ENCODE measurements at regions not wholly inside any gene's neighbourhood (a gene's known extent, or its start where the extent isn't known, plus 50 kb on each side); places are given as distances from the start of the nearest gene placed in this dataset.

DNA sequence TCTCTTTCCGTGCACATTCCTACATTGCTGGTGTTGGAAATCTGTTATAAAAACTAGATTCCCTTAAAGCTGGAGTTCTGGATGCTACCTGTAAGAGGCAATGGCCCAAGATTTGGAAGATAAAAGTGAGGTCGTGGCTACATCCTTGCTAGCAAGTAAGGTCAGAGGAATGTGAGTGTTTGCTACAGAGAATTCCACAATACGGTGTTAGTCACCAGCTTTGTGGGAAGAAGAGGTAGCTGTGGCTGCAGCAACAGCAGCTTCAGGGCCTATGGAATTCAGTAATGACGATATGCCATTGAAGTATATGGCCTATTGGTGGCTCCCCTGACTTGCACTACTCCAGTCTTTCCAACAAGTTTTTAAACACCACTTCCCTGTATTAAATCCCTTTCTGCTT, 227.7 kb upstream of the TMEM260 start:
- TF ChIP-seq, protein P1, sequence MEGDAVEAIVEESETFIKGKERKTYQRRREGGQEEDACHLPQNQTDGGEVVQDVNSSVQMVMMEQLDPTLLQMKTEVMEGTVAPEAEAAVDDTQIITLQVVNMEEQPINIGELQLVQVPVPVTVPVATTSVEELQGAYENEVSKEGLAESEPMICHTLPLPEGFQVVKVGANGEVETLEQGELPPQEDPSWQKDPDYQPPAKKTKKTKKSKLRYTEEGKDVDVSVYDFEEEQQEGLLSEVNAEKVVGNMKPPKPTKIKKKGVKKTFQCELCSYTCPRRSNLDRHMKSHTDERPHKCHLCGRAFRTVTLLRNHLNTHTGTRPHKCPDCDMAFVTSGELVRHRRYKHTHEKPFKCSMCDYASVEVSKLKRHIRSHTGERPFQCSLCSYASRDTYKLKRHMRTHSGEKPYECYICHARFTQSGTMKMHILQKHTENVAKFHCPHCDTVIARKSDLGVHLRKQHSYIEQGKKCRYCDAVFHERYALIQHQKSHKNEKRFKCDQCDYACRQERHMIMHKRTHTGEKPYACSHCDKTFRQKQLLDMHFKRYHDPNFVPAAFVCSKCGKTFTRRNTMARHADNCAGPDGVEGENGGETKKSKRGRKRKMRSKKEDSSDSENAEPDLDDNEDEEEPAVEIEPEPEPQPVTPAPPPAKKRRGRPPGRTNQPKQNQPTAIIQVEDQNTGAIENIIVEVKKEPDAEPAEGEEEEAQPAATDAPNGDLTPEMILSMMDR (IDR thresholded peaks at IDR 0.05), result no peak
- ChIA-PET POLR2A (no interaction called here), CTCF (no interaction called here)
- intact Hi-C loops (cut with DNase I, micrococcal nuclease), result no loop called here
- Histone ChIP-seq H3K9me3 (ENCODE audit: control insufficient read depth in 1 of 2, insufficient read depth in 1 of 2, low read length in 2 of 2) (no peaks in the 10 kb centered on the region), H3K27me3 (ENCODE audit: control insufficient read depth in 1 of 2, insufficient read depth in 2 of 2, low read length in 2 of 2) (no peaks in the 10 kb centered on the region), H3K4me3 (ENCODE audit: low read length) (no peak overlapping the region), H3K27ac (ENCODE audit: low read depth in 1 of 2, low read length in 2 of 2) (no peak overlapping the region), H3K4me1 (ENCODE audit: insufficient read depth, low read length) (no peaks in the 10 kb centered on the region), H3K36me3 (ENCODE audit: insufficient read depth, low read length) (no peaks in the 10 kb centered on the region)
- Mint-ChIP-seq H3K4me3 (no peak overlapping the region), H3K36me3 (ENCODE audit: low read depth) (peaks cover 6% of the 10 kb centered on the region), H3K27me3 (no peaks in the 10 kb centered on the region), H3K9me3 (no peaks in the 10 kb centered on the region), H3K4me1 (ENCODE audit: low read depth) (no peaks in the 10 kb centered on the region), H3K27ac (no peak overlapping the region)
- DNase-seq (no peak), ATAC-seq (ENCODE audit: poor library complexity) (no peak)

DNA sequence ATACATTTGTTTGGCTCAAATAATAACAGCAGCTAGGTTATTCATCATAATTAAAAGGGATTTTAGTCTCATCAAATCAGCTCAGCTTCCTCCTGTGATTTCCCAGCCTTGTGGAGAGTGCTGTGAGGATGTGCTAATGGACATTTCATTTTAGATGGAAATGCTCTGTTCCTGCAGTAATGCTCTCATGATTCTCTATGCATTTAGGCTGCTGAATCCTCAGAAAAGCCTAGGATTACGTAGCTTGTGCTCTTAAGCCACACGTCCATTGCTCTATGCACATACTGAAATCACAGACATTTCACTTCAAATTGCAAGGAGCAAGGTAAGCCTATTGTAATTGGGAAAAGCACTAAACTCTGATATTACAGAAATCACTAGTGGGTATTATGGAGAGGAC, 226.6 kb upstream of the TMEM260 start:
- Mint-ChIP-seq H3K4me1 (ENCODE audit: low read depth) (no peaks in the 10 kb centered on the region), H3K4me3 (no peak overlapping the region), H3K27ac (no peak overlapping the region), H3K9me3 (no peaks in the 10 kb centered on the region), H3K36me3 (ENCODE audit: low read depth) (peaks cover 6% of the 10 kb centered on the region), H3K27me3 (no peaks in the 10 kb centered on the region)
- TF ChIP-seq, protein P1 (IDR thresholded peaks at IDR 0.05), result no peak
- no peaks in the 10 kb centered on the region for H3K9me3 ChIP-seq (ENCODE audit: control insufficient read depth in 1 of 2, insufficient read depth in 1 of 2, low read length in 2 of 2)
- intact Hi-C loops (cut with DNase I, micrococcal nuclease), result no loop called here
- ChIA-PET CTCF (no interaction called here), POLR2A (no interaction called here)
- no peaks in the 10 kb centered on the region for H3K4me1 ChIP-seq (ENCODE audit: insufficient read depth, low read length)
- no peak overlapping the region for H3K27ac ChIP-seq (ENCODE audit: low read depth in 1 of 2, low read length in 2 of 2)
- no peak overlapping the region for H3K4me3 ChIP-seq (ENCODE audit: low read length)
- DNase-seq (no peak), ATAC-seq (ENCODE audit: poor library complexity) (no peak)
- H3K27me3 ChIP-seq (ENCODE audit: control insufficient read depth in 1 of 2, insufficient read depth in 2 of 2, low read length in 2 of 2), result no peaks in the 10 kb centered on the region
- H3K36me3 ChIP-seq (ENCODE audit: insufficient read depth, low read length), result no peaks in the 10 kb centered on the region

DNA sequence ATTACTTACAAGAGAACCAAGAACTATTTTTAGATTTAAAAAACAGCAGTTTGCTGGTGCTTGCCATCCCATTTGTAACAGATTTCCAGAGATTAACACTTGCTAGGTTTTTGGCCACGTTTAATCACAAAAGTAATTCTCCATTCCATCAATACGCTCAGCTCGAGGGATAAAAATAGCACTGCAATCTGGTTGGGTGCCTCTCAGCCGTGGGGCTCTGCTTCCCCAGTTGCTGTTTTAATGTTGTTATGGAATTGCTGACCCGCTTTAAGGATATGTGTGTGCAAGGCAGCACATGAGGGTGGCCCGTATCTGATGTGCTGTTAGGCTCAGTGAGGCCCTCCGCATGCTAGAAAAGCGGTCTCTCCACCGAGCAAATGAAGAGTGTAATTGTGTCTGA, 222.2 kb upstream of the TMEM260 start:
- Mint-ChIP-seq H3K36me3 (ENCODE audit: low read depth) (no peaks in the 10 kb centered on the region), H3K27ac (no peak overlapping the region), H3K27me3 (no peaks in the 10 kb centered on the region), H3K4me1 (ENCODE audit: low read depth) (no peaks in the 10 kb centered on the region), H3K9me3 (no peaks in the 10 kb centered on the region), H3K4me3 (no peak overlapping the region)
- DNase-seq (no peak), ATAC-seq (ENCODE audit: poor library complexity) (no peak)
- no peaks in the 10 kb centered on the region for H3K36me3 ChIP-seq (ENCODE audit: insufficient read depth, low read length)
- TF ChIP-seq, protein P1 (IDR thresholded peaks at IDR 0.05), result no peak
- H3K27me3 ChIP-seq (ENCODE audit: control insufficient read depth in 1 of 2, insufficient read depth in 2 of 2, low read length in 2 of 2), result no peaks in the 10 kb centered on the region
- H3K9me3 ChIP-seq (ENCODE audit: control insufficient read depth in 1 of 2, insufficient read depth in 1 of 2, low read length in 2 of 2), result no peaks in the 10 kb centered on the region
- H3K4me3 ChIP-seq (ENCODE audit: low read length), result no peak overlapping the region
- ChIA-PET POLR2A (no interaction called here), CTCF (no interaction called here)
- no peaks in the 10 kb centered on the region for H3K4me1 ChIP-seq (ENCODE audit: insufficient read depth, low read length)
- intact Hi-C loops (cut with DNase I, micrococcal nuclease), result no loop called here
- no peak overlapping the region for H3K27ac ChIP-seq (ENCODE audit: low read depth in 1 of 2, low read length in 2 of 2)

All from CD4-positive, alpha-beta T cell (primary cell).